NCI-H1105 (cell line): ENCODE measurements at regions not wholly inside any gene's neighbourhood (a gene's known extent, or its start where the extent isn't known, plus 50 kb on each side); places are given as distances from the start of the nearest gene placed in this dataset.
"Not testable (repeated sequence)": the region's sequence is repeated elsewhere in the genome, so short reads cannot be mapped to it uniquely, and the experiment has no call there.

Source experiments
- DNase-seq: peaks from one replicate; lab custom pipeline; 2025; lab: John Stamatoyannopoulos, UW

DNA sequence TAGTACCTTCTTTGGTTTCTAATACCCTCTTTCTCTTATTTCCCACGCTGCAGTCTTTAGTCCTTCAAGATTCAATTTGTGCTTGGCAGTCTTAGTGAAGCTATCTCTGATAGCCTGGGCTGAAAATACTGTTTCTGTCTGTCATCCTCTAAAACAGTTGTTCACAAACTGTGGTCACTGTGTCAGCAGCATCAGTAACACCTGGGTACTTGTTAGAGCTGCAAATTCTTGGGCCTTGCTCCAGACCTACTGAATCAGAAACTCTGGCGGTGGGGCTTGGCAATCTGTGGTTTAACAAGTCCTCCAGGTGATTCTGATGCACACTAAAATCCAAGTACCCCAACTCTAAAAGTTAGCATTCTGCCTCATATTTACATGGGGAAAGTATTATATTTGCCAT is 217.5 kb upstream of the SEL1L start:
- no peak for DNase-seq

DNA sequence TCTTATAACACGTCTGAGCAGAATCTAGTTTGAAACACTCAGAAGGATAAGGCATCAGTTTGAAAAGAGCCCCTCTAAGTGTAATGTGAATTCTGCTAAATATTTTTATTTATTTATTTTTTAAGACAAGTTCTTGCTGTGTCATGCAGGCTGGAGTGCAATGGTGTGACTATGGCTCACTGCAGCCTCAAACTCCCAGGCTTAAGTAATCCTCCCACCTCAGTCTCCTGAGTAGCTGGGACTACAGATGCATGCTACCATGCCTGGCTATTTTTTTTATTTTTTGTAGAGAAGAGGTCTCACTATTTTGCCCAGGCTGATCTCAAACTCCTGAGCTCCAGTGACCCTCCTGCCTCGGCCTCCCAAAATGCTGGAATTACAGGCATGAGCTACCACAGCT is 225.9 kb upstream of the SEL1L start:
- DNase-seq, result no peak

DNA sequence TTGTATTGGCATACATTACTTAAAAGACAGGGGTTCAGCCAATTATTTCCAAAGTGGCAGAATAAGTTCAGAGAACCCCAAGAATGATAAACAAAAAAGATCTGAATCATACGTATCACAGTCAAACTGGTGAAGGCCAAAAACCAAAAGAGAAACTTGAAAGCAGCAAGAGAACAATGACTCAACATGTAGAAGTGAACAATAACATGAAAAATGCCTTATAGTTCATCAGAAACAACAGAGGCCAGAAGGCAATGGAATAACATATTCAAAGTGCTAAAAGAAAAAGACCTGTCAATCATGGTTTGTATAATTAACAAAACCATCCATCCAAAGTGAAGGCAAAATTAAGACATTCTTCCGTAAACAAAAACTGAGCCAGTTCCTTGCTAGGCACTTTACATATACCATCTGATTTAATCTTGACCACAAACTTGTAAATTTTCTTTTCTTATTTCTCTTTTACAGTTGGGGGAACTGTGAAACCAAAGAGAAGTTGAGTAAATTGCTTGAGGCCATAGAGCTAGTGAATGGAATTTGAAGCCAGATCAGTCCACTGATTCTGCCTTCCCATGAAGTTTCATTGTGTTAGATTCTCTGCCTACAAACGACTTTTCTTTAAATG is 232.1 kb upstream of the SEL1L start:
- DNase-seq, result no peak

DNA sequence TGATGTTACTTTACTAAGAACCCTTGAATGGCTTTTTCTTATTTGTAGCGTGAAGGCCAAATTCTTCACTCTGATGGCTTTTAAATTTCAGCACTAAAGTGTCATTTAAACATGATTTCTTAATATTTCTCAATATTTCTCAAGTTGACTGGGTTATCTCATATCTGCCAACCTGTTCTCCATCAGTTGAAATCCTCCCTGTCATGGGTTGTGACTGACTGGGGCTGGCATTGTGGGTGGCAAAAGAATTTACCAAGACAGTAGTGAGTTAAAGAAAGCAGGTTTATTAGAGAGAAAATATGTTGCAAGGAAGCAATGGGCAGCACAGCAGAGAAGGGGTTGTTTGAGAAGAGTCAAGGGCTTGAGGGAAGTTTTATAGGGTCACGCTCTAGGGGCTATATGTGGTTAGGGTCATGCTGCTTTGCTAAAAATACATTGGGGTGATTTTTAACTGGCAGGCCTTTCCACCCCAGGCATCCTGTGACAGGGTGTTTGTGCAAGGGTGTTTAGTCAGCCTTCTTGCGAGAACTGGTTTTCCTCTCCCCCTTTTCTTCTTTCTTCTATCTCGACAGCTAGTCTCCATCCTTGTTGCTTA is 232.8 kb upstream of the SEL1L start:
- DNase-seq, result no peak

DNA sequence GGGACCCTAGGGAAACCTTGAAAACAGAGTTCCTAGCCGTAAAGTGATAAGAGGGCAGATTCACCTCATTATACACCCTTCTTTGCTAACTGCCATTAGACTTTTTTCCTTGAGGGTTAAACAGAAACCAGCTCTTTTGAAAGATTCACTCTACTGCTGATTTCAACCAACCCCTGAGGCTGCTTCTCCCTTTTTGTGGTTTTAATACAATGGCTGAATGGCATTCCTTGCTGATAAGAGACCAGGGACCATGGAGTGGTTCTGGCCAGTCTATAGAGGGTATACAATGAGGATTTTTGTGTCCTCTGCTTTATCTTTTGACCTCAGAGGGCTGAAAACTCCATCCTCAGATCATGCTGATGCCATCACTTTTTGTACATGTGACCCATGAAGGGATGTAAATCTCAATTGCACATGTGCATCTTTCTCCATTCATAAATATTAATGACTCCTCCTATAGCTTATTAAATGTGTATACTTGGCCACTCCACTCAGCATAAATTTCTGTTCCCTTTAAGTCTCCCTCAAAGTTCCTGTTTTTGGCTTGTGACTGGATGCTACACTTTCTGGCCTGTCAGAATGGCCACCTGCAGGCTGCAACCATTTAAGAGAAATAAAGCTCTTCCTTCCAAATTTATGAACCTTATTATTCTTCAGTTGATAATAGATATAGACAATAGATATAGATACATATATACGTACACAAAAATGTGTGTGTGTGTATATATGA is 233.8 kb upstream of the SEL1L start:
- DNase-seq, result no peak

DNA sequence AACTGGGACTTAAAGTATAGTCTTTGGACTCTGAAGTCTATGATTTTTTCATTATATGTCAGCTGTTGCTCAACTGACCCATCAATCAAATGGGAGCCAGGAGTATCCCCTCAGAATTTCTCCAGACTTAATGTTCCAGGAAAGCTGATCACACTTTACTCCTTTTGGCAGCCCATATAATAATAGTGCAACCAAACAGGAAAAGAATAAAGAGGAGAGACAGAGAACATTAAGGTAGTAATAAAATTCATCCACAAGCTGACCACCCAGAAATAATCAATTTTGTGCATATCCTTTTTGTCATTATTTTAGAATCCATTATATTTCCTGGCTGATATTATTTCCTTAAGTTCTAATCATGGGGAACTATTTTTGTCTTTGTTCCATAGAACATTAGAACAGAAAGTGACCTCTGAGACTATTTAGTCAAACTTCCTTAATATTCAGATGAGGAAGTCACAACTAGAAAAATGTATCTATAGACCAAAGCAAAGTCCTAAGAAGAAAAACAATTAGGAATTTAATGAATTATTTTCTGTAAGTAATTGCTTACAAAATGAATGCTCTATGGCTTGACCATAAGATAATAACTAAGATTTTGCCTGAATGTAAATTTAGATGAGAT is 238.1 kb upstream of the SEL1L start:
- DNase-seq, result no peak

DNA sequence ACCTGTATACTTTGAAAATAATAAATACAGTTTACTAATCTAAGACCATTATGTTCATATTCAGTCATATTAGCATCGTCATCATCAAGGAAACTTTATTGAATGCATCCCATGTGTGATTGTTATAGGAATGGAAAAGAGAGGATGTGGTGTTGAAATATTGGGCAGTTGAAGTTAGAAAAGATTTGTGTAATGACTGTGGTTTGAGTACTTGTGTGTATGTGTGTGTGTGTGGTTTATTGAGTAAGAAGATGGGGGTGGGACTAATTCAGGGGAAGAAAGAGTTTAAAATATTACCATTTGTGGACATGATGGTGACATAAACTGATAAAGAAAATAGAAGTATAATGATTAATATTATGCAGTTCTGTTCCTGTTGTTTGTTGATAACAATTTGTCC is 238.7 kb upstream of the SEL1L start:
- DNase-seq, result no peak

DNA sequence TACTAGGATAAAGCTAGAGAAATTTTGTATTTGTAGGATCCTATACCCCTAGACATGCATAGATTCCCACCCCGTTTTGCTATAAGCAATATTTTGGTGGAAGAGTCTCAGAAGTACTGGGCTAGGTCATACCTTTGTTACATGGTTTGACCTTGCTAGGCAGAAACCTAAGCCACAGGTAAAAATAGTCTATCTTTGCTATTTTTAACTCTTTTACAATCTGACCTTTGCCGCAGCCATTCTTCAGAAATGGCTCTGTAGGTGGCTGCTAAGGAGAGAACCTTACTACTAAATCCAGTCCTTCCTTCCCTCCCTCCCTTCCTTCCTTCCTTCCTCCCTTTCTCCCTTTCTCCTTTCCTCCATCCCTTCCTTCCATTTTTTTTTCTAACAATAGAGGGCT is 242.9 kb upstream of the SEL1L start:
- no peak for DNase-seq

DNA sequence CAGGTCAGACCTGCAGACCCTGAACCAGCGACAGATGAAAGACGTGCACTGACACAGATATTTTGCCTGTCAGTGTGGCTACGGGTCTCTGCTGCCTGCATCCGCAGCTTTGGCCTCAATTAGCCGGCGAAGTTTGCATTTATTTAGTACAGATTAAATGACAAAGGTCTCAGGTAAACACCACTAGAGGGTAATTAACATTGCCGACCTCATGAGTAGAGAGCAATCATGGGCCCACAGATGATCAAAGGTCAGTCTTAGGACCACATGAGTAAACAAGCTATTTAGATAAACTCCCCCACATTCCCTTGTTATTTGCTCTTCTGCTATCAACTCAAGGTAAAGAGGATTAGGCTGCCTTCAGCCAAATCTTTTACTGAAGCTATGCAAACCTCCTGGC is 248.1 kb upstream of the SEL1L start:
- DNase-seq, result not testable (repeated sequence)

DNA sequence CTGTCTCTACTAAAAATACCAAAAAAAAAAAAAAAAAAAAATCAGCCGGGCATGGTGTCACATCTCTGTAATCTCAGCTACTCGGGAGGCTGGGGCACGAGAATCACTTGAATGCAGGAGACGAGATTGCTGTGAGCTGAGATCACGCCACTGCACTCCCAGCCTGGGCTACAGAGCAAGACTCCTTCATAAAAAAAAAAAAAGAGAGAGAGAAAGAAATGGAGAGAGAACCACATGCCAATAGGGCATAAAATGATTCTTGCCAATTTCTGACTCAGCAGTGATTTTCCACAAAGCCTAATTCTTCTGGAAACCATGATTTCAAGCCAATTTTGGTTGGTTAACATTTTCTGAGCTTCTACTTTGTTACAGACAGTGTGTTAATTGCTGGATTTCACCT is 250.4 kb upstream of the SEL1L start:
- no peak for DNase-seq

DNA sequence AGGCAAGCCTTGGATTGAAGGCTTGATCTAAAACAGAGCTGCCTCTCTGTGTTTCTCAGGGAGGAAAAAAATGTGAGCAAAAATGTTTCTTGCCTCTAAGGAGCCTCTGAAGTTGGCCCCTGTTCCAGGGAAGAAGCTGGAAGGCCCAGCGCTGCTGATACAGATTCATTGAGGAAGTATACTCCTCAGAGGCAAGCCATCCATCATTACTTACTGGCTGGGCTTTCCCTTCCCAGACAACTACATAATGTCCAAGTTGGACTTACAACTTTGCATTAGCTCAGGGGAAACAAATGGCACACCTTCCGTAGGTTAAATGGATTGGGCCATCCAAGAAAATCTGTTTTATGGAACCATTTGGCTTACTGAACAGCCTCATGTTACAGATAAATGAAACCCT is 263.7 kb upstream of the SEL1L start:
- no peak for DNase-seq

DNA sequence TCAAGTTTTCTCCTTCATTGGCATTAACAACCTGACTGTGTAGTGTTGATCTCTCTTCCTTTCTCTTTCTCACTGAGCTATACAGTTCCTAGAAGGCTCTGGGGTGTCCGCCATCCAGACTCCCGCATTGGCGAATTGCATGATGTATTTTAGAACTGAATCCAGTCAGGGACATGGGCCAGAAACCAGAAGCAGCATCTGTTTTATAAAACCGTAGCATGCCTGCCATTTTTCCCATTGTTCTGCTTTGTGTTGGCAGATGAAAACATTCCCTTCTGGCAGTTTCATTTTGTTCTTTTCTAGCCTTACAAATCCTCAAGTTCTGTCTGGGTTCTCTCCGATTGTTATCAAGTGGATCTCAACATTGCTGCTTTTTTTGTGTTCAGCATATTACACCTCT is 268.3 kb upstream of the SEL1L start:
- DNase-seq, result no peak

DNA sequence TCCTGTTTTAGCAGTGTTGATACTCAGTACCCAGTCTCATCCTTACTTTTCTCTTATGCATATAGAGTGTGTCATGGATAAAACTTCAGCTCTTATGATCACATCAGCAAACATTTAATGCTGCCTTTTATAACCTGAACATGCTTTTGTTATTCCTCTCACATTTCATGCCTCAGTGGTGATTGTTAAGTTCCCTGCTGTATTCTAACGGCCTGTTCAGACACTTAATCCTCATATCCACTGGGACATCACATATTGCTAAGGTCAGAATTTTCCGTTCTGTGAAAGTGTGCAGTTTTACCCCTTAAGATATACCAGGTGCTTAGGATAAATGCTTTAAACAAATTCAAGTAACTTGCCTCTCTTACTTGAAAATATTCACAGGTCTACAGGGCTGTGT is 268.7 kb upstream of the SEL1L start:
- no peak for DNase-seq

DNA sequence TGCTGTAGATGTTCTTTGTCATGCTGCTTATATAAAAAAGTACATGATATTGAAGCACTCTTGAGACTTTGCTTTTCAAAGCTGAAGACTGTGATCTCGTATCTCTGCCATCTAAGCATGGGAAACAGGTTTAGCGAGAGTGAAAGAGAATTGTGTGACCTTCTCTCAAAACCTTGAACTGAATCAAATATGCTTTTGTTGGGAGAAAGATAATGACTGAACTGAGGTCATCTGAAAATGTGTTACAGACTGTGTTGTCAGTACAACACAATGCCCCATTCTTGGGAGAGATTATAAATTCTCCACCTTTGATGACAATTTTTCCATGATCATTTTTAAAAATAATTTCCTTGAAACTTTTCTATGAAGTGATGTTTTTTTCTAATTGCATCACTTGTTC is 272.1 kb upstream of the SEL1L start:
- DNase-seq, result no peak

DNA sequence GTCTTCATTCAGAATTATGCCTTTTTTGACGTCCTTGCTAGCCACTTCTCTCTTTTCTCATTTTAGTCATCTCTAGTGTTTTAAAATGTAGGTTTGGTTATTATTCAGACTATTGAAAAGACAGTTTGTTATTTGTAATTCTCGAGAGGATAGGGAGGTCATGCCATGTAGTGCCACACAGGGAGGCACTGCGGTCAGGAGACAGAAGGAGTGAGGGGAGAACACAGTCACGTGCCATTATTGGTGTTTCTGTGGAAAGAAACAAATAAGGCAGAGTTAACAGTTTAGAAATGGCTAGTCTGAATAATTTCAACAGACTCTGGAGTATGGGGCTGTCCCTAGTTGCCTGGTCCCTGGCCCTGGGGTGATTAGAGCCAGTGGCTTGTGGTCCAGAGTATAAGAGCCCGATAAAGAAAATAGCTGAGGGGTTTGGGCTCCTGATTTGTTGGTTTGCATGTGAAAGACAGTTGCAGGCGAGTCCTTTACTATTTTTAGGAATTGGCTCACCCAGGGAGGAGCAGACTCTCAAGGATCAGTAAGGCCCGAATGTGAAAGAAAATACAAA is 278.1 kb upstream of the SEL1L start:
- DNase-seq, result no peak

DNA sequence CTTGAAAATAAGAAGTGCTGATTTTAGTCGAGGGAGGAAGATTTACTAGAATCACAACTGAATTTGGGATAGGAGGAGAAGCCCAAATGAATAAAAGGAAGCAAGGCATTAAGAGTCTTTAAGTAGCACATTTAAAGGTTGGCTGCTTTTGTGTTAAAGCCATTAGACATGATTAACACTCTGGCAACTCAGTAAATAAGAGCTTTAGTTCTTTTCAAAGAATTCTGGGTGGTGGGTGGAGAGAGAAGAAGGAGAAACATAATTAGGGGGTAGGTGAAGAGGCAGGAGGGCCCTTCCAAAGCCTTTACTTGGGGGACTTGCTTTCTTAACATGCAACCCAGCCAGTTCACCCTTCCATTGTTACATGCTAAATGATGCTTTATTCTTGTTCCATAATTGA is 284.6 kb upstream of the SEL1L start:
- DNase-seq, result no peak

DNA sequence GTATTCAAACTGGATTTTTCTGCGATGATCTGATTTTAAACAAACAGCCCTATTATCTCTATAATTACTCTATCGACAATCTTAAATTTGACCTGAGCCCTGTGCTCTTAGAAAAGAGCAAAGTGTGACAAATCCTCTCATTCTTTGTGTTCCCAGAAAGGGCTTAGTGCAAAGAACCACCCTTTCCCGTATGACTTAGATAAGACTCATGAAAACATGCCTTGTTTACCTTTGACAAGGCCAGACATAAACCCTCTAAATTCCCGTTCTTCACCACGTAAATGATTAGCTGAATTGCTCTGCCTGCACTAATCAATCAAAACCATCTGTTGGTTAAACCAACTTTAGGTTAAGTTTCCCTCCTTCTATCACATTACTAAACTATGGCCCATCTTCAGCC is 285.7 kb upstream of the SEL1L start:
- DNase-seq, result no peak

DNA sequence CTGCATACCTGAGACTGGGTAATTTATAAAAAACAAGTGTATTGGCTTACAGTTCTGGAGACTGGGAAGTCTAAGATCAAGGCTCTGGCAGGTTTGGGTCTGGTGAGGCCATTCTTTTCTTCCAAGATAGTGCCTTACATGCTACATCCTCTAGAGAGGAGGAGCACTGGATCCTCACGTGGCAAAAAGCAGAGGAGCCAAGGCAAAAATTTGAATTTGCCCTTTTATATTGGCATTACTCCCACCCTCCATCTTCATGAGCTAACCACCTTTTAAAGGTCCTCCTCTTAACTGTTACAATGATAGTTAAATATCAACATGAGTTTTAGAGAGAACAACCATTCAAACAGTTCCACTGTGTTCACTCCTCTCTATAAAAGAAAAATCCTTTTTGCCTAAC is 286.3 kb upstream of the SEL1L start:
- no peak for DNase-seq

DNA sequence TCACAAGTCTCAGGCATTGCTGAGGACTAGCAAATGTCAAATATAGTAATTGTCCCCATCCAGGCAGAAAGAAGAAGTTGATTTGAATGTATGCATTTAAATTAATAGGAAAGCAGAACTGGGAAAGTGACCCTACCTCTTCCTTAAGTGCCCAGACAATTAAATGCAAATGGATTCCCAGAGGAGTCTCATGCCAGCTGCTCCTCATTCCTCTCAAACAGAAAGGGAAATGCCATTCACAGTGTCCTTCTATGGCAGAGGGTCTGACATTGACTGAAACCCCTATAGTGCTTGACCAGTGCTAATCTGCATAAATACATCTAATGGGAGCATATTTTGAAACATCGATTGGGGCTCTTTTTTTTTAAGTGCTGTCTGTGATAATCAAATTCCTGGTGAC is 292.4 kb upstream of the SEL1L start:
- no peak for DNase-seq

DNA sequence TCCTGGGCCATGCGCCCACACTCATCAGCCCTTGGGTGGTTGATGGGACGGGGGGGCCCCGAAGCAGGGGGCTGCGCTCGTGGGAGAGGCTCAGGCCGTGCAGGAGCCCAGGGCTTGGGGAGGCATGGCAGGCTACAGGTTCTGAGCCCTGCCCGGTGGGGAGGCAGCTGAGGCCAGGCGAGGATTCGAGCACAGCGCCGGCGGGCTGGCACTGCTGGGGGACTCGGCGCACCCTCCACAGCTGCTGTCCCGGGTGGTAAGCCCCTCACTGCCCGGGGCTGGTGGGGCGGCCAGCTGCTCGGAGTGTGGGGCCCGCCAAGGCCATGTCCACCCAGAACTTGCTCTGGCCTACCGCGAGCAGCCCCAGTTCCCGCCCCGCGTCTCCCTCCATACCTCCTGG is 295.8 kb upstream of the SEL1L start:
- DNase-seq, result no peak

DNA sequence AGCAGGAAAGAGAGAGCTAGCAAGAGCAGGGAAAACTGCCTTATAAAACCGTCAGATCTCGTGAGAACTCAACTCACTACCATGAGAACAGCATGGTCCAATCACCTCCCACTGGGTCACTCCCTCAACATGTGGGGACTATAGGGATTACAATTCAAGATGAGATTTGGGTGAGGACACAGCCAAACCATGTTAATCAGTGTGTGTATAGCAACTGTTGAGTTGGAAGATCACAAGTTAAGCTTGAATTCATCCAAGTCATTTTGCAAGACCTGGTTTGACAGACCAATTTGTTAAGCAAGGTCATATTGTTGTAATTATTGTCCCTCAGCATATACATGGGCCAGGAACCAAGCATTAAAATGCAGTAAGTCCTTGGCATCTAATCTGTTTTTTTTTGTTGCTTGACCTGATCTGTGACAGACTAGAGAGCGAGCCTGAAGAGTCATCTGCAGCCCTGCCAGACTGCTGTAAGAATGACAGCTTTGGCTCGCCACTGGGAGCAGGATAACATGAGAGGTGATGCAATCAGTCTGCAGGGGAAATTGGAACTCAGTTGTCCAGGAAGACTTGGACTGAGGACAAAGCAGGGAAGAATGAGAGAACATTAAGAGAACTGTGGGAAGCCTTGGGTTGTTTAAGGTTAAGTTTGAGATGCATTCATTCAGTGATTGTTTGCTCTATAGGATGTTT is 297.6 kb upstream of the SEL1L start:
- no peak for DNase-seq

DNA sequence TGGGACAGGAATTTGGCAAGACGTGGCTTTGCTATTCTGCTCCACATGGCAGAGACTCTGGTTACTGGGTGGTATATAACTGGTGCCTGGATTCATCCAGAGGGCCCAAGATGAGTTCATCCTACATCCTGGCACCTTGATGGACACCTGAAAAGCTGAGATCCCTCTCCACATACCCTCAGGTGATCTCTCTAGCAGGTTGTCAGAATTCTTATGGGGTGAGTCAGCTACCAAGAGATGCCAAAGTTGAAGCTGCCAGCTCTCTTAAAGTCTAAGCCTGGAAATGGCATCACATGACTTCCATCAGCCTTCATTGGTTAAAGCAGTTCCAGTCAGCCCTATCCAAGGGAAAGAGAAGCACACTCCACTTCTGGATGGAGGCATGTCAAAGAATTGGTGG is 300.7 kb upstream of the SEL1L start:
- DNase-seq, result no peak
